ENCODE measurements at regions not wholly inside any gene's neighbourhood (a gene's known extent, or its start where the extent isn't known, plus 50 kb on each side); places are given as distances from the start of the nearest gene placed in this dataset.
A peak's percentile ranks its signal among the peaks of the same experiment; 100 is the strongest.

- CTCF ChIA-PET: no interaction called here
- H3K27ac ChIP-seq: no peak overlapping the region
- H4K20me1 ChIP-seq (ENCODE audit: insufficient read depth): no peaks in the 10 kb centered on the region
- TF ChIP-seq EZH2 (IDR thresholded peaks at IDR 0.05; ENCODE audit: low read depth) (no peak), CTCF (conservative IDR thresholded peaks at IDR 0.05) (no peak)
- peak overlapping the region; percentile 14; the same call in 1 of the 2 replicates for H3K4me2 ChIP-seq
- peaks cover 10% of the 10 kb centered on the region; the same call in 1 of the 2 replicates for H3K4me1 ChIP-seq (replicated peaks; ENCODE audit: insufficient read depth)
- no peaks in the 10 kb centered on the region for H3K9me3 ChIP-seq (ENCODE audit: insufficient read depth, low read depth)
- no peaks in the 10 kb centered on the region for H3K79me2 ChIP-seq (ENCODE audit: low read depth)
- DNase-seq: no peak
- intact Hi-C loops (cut with micrococcal nuclease; ENCODE audit: unreplicated experiment): no loop called here
- H3K36me3 ChIP-seq (ENCODE audit: low read depth): no peaks in the 10 kb centered on the region
- H3K27me3 ChIP-seq (ENCODE audit: insufficient read depth, low read depth): 0 out of 2 replicates have a peak, but pooled peaks cover 4% of the 10 kb centered on the region
- no peak overlapping the region for H3K4me3 ChIP-seq
- H3F3A ChIP-seq (ENCODE audit: insufficient read depth, low read depth): no peaks in the 10 kb centered on the region
- no peak overlapping the region for H2AFZ ChIP-seq
- no TSS peak for BruUV-seq (replicated peaks)
- POLR2A ChIA-PET (ENCODE audit: unreplicated experiment): no interaction called here
- H3K9me2 ChIP-seq (ENCODE audit: insufficient read depth): no peaks in the 10 kb centered on the region
Measured at GRCh38 chr3:59654480-59655417, 604.9 kb upstream of the CFAP20DC start.

GRCh38 chr3:59654123-59654479, 604.3 kb upstream of the CFAP20DC start:
- TF ChIP-seq EZH2 (IDR thresholded peaks at IDR 0.05; ENCODE audit: low read depth) (no peak), CTCF (conservative IDR thresholded peaks at IDR 0.05) (no peak)
- Histone ChIP-seq H3K4me1 (replicated peaks; ENCODE audit: insufficient read depth) (peaks cover 9% of the 10 kb centered on the region; the same call in 1 of the 2 replicates), H3K9me3 (ENCODE audit: insufficient read depth, low read depth) (no peaks in the 10 kb centered on the region), H3K27ac (no peak overlapping the region), H3K9me2 (ENCODE audit: insufficient read depth) (no peaks in the 10 kb centered on the region), H3K4me3 (no peak overlapping the region), H3K4me2 (peak overlapping the region; percentile 29; the same call in 1 of the 2 replicates), H3F3A (ENCODE audit: insufficient read depth, low read depth) (no peaks in the 10 kb centered on the region), H4K20me1 (ENCODE audit: insufficient read depth) (no peaks in the 10 kb centered on the region), H3K27me3 (ENCODE audit: insufficient read depth, low read depth) (0 out of 2 replicates have a peak, but pooled peaks cover 4% of the 10 kb centered on the region), H2AFZ (no peak overlapping the region), H3K79me2 (ENCODE audit: low read depth) (no peaks in the 10 kb centered on the region), H3K36me3 (ENCODE audit: low read depth) (no peaks in the 10 kb centered on the region)
- BruUV-seq (replicated peaks): no TSS peak
- CTCF ChIA-PET: no interaction called here
- POLR2A ChIA-PET (ENCODE audit: unreplicated experiment): no interaction called here
- DNase-seq: peak; percentile 46 to 54
- intact Hi-C loops (cut with micrococcal nuclease; ENCODE audit: unreplicated experiment): no loop called here

- Histone ChIP-seq H3K27ac (no peak overlapping the region), H3K79me2 (ENCODE audit: low read depth) (no peaks in the 10 kb centered on the region), H2AFZ (no peak overlapping the region), H4K20me1 (ENCODE audit: insufficient read depth) (no peaks in the 10 kb centered on the region), H3K4me2 (peak overlapping the region; percentile 29; the same call in 1 of the 2 replicates), H3K27me3 (ENCODE audit: insufficient read depth, low read depth) (0 out of 2 replicates have a peak, but pooled peaks cover 4% of the 10 kb centered on the region), H3K4me3 (no peak overlapping the region), H3K9me3 (ENCODE audit: insufficient read depth, low read depth) (no peaks in the 10 kb centered on the region), H3F3A (ENCODE audit: insufficient read depth, low read depth) (no peaks in the 10 kb centered on the region), H3K36me3 (ENCODE audit: low read depth) (no peaks in the 10 kb centered on the region), H3K9me2 (ENCODE audit: insufficient read depth) (no peaks in the 10 kb centered on the region), H3K4me1 (replicated peaks; ENCODE audit: insufficient read depth) (peaks cover 9% of the 10 kb centered on the region; the same call in 1 of the 2 replicates)
- DNase-seq: no peak
- intact Hi-C loops (cut with micrococcal nuclease; ENCODE audit: unreplicated experiment): no loop called here
- no peak for TF ChIP-seq CTCF (conservative IDR thresholded peaks at IDR 0.05)
- TF ChIP-seq EZH2 (IDR thresholded peaks at IDR 0.05; ENCODE audit: low read depth): no peak
- no TSS peak for BruUV-seq (replicated peaks)
- ChIA-PET CTCF (no interaction called here), POLR2A (ENCODE audit: unreplicated experiment) (no interaction called here)
Measured at GRCh38 chr3:59653405-59654122, 603.7 kb upstream of the CFAP20DC start.

Measured in PC-9 (cell line).